Osteocyte (in vitro differentiated cells): ENCODE measurements at regions not wholly inside any gene's neighbourhood (a gene's known extent, or its start where the extent isn't known, plus 50 kb on each side); places are given as distances from the start of the nearest gene placed in this dataset.

Experiments used
- DNase-seq: peaks from one replicate; pipeline ENCODE4 v3.0.0; 2021; ENCODE audit warnings: mixed read lengths; ENCODE audit not compliant: unreplicated experiment; ENCODE audit errors: extremely low spot score
- H3K27ac Mint-ChIP-seq: one replicate; pipeline ENCODE4 v1.8.0; 2021; ENCODE audit warnings: mild to moderate bottlenecking, mixed read lengths; ENCODE audit not compliant: unreplicated experiment
- H3K27me3 Mint-ChIP-seq: one replicate; pipeline ENCODE4 v1.8.0; 2021; ENCODE audit warnings: mixed read lengths; ENCODE audit not compliant: unreplicated experiment
- H3K36me3 Mint-ChIP-seq: one replicate; pipeline ENCODE4 v1.8.0; 2021; ENCODE audit warnings: mixed read lengths; ENCODE audit not compliant: unreplicated experiment
- H3K4me1 Mint-ChIP-seq: one replicate; pipeline ENCODE4 v1.8.0; 2021; ENCODE audit warnings: mixed read lengths; ENCODE audit not compliant: unreplicated experiment
- H3K4me3 Mint-ChIP-seq: one replicate; pipeline ENCODE4 v1.8.0; 2021; ENCODE audit warnings: mild to moderate bottlenecking, moderate library complexity, mixed read lengths; ENCODE audit not compliant: unreplicated experiment
- H3K9me3 Mint-ChIP-seq: one replicate; pipeline ENCODE4 v1.8.0; 2021; ENCODE audit warnings: mixed read lengths; ENCODE audit not compliant: unreplicated experiment
- CTCF ChIP-seq: fragments of 200-600 bp; sonication (generic); IDR thresholded peaks from 2 replicates; pipeline ENCODE4 v1.5.0; 2021; ENCODE audit warnings: antibody characterized with exemption, mild to moderate bottlenecking, moderate library complexity

DNA sequence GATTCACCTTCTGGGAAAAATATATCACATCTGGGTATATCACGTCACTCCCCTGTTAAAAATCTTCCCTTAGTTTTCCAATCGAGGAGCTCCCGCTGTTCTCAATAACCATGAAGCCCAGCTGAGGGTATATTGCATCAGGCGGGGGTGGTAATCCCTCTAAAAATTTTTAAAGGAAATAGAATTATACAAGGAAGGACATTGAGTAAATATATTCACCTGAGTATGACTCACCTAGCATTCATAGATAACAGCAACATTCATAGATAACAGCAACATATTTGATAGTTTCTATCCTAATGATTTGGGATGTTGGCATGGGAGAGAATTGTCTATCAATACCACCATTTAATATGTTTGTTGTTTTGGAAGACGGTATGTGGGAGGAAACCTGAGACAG lies 473.6 kb downstream of the RMST start:
- no peaks in the 10 kb centered on the region for H3K27me3 Mint-ChIP-seq
- no peak for DNase-seq
- no peaks in the 10 kb centered on the region for H3K36me3 Mint-ChIP-seq
- no peak overlapping the region for H3K4me3 Mint-ChIP-seq
- no peaks in the 10 kb centered on the region for H3K9me3 Mint-ChIP-seq
- H3K4me1 Mint-ChIP-seq: no peaks in the 10 kb centered on the region
- no peak overlapping the region for H3K27ac Mint-ChIP-seq
- no peak for TF ChIP-seq CTCF

DNA sequence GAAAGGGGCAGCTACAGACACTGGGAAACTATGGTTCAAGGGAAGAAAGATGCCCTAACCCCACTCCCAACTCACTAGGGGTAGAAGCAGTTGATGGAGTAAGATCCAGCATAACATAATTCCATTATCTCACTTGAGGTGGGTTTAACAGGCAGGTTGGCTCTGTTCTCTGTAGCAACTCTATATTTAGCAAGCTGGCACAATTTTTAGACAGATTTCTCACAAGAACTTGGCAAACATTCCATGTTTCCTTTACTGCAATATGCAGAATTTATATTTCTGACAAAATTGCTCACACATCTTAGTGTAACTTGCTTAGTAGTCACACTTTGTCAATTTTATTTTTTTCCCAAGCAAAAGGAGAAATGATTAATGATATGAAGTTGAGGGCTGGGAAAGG lies 475.4 kb downstream of the RMST start:
- no peak for TF ChIP-seq CTCF
- H3K9me3 Mint-ChIP-seq: peaks cover 5% of the 10 kb centered on the region
- no peak overlapping the region for H3K4me3 Mint-ChIP-seq
- H3K27ac Mint-ChIP-seq: no peak overlapping the region
- no peak for DNase-seq
- H3K36me3 Mint-ChIP-seq: no peaks in the 10 kb centered on the region
- H3K27me3 Mint-ChIP-seq: no peaks in the 10 kb centered on the region
- no peaks in the 10 kb centered on the region for H3K4me1 Mint-ChIP-seq

- no peak for DNase-seq
- Mint-ChIP-seq H3K27me3 (no peaks in the 10 kb centered on the region), H3K4me1 (no peaks in the 10 kb centered on the region), H3K4me3 (no peak overlapping the region), H3K36me3 (no peaks in the 10 kb centered on the region), H3K9me3 (peaks cover 5% of the 10 kb centered on the region), H3K27ac (no peak overlapping the region)
- TF ChIP-seq CTCF: no peak
These were observed 476.6 kb downstream of the RMST start for GRCh38 chr12:97939156-97939555.

DNA sequence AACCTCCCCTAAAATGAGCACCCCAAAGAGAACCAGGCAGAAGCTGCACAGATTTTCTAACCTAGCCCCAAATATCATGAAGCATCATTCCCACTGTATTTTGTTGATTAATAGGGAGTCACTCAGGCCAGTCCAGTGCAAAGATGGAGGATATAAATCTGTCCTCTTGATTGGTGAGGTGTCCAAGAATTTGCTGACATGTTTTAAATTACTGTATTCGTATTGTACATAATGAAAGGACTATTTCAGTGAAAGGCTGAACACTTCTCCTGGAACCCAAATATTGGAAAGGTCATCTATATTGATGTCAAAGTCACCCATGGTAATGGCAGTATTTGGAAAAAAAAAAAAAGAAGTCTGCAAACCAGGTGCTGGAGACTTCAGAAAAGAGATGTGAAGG lies 477.5 kb downstream of the RMST start:
- H3K4me3 Mint-ChIP-seq: no peak overlapping the region
- H3K36me3 Mint-ChIP-seq: no peaks in the 10 kb centered on the region
- H3K27me3 Mint-ChIP-seq: no peaks in the 10 kb centered on the region
- no peak for DNase-seq
- no peak overlapping the region for H3K27ac Mint-ChIP-seq
- no peak for TF ChIP-seq CTCF
- H3K9me3 Mint-ChIP-seq: peaks cover 5% of the 10 kb centered on the region
- H3K4me1 Mint-ChIP-seq: no peaks in the 10 kb centered on the region

GRCh38 chr12:97940629-97941028 lies 478.0 kb downstream of the RMST start:
- no peaks in the 10 kb centered on the region for H3K36me3 Mint-ChIP-seq
- no peak overlapping the region for H3K27ac Mint-ChIP-seq
- no peak for TF ChIP-seq CTCF
- H3K27me3 Mint-ChIP-seq: no peaks in the 10 kb centered on the region
- no peaks in the 10 kb centered on the region for H3K4me1 Mint-ChIP-seq
- no peak for DNase-seq
- no peak overlapping the region for H3K4me3 Mint-ChIP-seq
- peaks cover 5% of the 10 kb centered on the region for H3K9me3 Mint-ChIP-seq
